ENCODE measurements at regions not wholly inside any gene's neighbourhood (a gene's known extent, or its start where the extent isn't known, plus 50 kb on each side); places are given as distances from the start of the nearest gene placed in this dataset.

GRCh38 chr12:63319386-63319785 lies 168.4 kb upstream of the AVPR1A start:
- no peak for TF ChIP-seq POLR2A (IDR thresholded peaks at IDR 0.05; ENCODE audit: low read depth, low read length)
- TF ChIP-seq TAF1 (IDR thresholded peaks at IDR 0.05; ENCODE audit: borderline replicate concordance, low read depth, low read length), result no peak

Measured in GM12892 (cell line).